OCI-LY7 (cell line): ENCODE measurements at regions not wholly inside any gene's neighbourhood (a gene's known extent, or its start where the extent isn't known, plus 50 kb on each side); places are given as distances from the start of the nearest gene placed in this dataset.
"Not testable (repeated sequence)": the region's sequence is repeated elsewhere in the genome, so short reads cannot be mapped to it uniquely, and the experiment has no call there.

ENCODE experiments used
- BruUV-seq: library from RNA; stranded (reverse); fragments of 400-500 nt; replicated peaks from 2 replicates; lab custom pipeline; 2021; lab: Mats Ljungman, UMichigan
- CTCF ChIA-PET: fragments of 300-600 bp; sonication (Branson Sonifier 250); formaldehyde crosslinking; loops from one replicate; lab custom pipeline; 2022; ENCODE audit warnings: antibody characterized with exemption; ENCODE audit not compliant: unreplicated experiment; lab: Charles Lee
- POLR2A ChIA-PET: fragments of 300-600 bp; sonication (Branson Sonifier 250); formaldehyde crosslinking; loops from one replicate; lab custom pipeline; 2022; ENCODE audit warnings: antibody characterized with exemption; lab: Charles Lee
- DNase-seq: peaks from one replicate; pipeline ENCODE4 v3.0.0-alpha.2; 2015; ENCODE audit warnings: low spot score
- H2AFZ ChIP-seq: fragments of 200-600 bp; sonication (generic), shearing (Covaris generic); 2 replicates; pipeline ENCODE4 v1.6.1; 2014; ENCODE audit warnings: mild to moderate bottlenecking, antibody characterized with exemption, low read length, moderate library complexity
- H3K27ac ChIP-seq: fragments of 200-600 bp; sonication (generic); 2 replicates; pipeline ENCODE4 v1.5.1; 2014; ENCODE audit warnings: mixed run types, low read depth, mild to moderate bottlenecking, moderate library complexity, low read length, inconsistent platforms; ENCODE audit not compliant: poor library complexity, severe bottlenecking
- H3K36me3 ChIP-seq: fragments of 200-600 bp; sonication (generic); 2 replicates; pipeline ENCODE4 v1.6.1; 2014; ENCODE audit warnings: mild to moderate bottlenecking, antibody characterized with exemption, low read length, moderate library complexity, mixed read lengths; ENCODE audit not compliant: insufficient read depth
- H3K4me1 ChIP-seq: fragments of 200-600 bp; sonication (generic); 2 replicates; pipeline ENCODE4 v1.5.1; 2014; ENCODE audit warnings: mild to moderate bottlenecking, low read length; ENCODE audit not compliant: insufficient read depth, poor library complexity, severe bottlenecking
- H3K4me2 ChIP-seq: fragments of 200-600 bp; sonication (generic); 2 replicates; pipeline ENCODE4 v1.6.1; 2014; ENCODE audit warnings: mild to moderate bottlenecking, low read length
- H3K4me3 ChIP-seq: fragments of 200-600 bp; sonication (generic); 2 replicates; pipeline ENCODE4 v1.5.1; 2014; ENCODE audit warnings: mild to moderate bottlenecking, low read depth, low read length; ENCODE audit not compliant: poor library complexity, severe bottlenecking
- H3K79me2 ChIP-seq: fragments of 200-600 bp; sonication (generic); 2 replicates; pipeline ENCODE4 v1.6.1; 2016; ENCODE audit warnings: low read depth, mild to moderate bottlenecking, low read length, moderate library complexity, mixed read lengths; ENCODE audit not compliant: insufficient read depth
- H3K9me2 ChIP-seq: fragments of 200-600 bp; sonication (generic); 2 replicates; pipeline ENCODE4 v1.6.1; 2016; ENCODE audit warnings: mild to moderate bottlenecking, low read length, mixed read lengths; ENCODE audit not compliant: insufficient read depth
- H3K9me3 ChIP-seq: fragments of 200-600 bp; sonication (generic); 2 replicates; pipeline ENCODE4 v1.6.1; 2014; ENCODE audit warnings: mild to moderate bottlenecking, mixed run types, low read length, mixed read lengths
- H4K20me1 ChIP-seq: fragments of 200-600 bp; sonication (generic); 2 replicates; pipeline ENCODE4 v1.6.1; 2014; ENCODE audit warnings: mild to moderate bottlenecking, antibody characterized with exemption, low read length, moderate library complexity, mixed read lengths; ENCODE audit not compliant: insufficient read depth
- CTCF ChIP-seq: fragments of 200-600 bp; sonication (generic); conservative IDR thresholded peaks from 2 replicates; pipeline ENCODE4 v1.5.1; 2014; ENCODE audit warnings: mild to moderate bottlenecking, antibody characterized with exemption, low read length, moderate library complexity, mixed read lengths
- EZH2phosphoT487 ChIP-seq: fragments of 200-600 bp; sonication (generic); IDR thresholded peaks from 2 replicates; pipeline ENCODE4 v1.6.1; 2018; ENCODE audit warnings: low read depth, borderline replicate concordance, mild to moderate bottlenecking, mixed run types, antibody characterized with exemption, low read length, moderate library complexity, mixed read lengths
- intact Hi-C: fragments of 100-400 bp; cut with micrococcal nuclease; formaldehyde crosslinking; loops from one replicate; pipeline ENCODE4 v1.10.0; 2022; ENCODE audit not compliant: unreplicated experiment

GRCh38 chr21:39073063-39073462 is 110.2 kb downstream of the PSMG1 start:
- Histone ChIP-seq H3K4me1 (no peaks in the 10 kb centered on the region), H3K79me2 (no peaks in the 10 kb centered on the region), H3K4me2 (no peak overlapping the region), H4K20me1 (no peaks in the 10 kb centered on the region), H3K36me3 (no peaks in the 10 kb centered on the region), H3K4me3 (no peak overlapping the region), H3K9me3 (no peaks in the 10 kb centered on the region), H3K27ac (no peak overlapping the region), H2AFZ (no peak overlapping the region), H3K9me2 (no peaks in the 10 kb centered on the region)
- DNase-seq: no peak
- TF ChIP-seq EZH2phosphoT487 (no peak), CTCF (no peak)
- no TSS peak for BruUV-seq
- CTCF ChIA-PET: no interaction called here
- intact Hi-C loops: no loop called here
- POLR2A ChIA-PET: no interaction called here

- BruUV-seq: no TSS peak
- no peaks in the 10 kb centered on the region for H3K4me1 ChIP-seq
- no peaks in the 10 kb centered on the region for H3K36me3 ChIP-seq
- CTCF ChIA-PET: no interaction called here
- no peak overlapping the region for H3K4me2 ChIP-seq
- POLR2A ChIA-PET: interaction anchor here (0.5 to 1.0 kb wide), 2 partner anchors 22 to 677 kb away, joined by 3 read pairs; no protein-coding TSS in a partner anchor
- no peak overlapping the region for H2AFZ ChIP-seq
- intact Hi-C loops: no loop called here
- H3K79me2 ChIP-seq: no peaks in the 10 kb centered on the region
- no peak for DNase-seq
- no peak overlapping the region for H3K4me3 ChIP-seq
- no peaks in the 10 kb centered on the region for H3K9me3 ChIP-seq
- TF ChIP-seq EZH2phosphoT487 (no peak), CTCF (no peak)
- no peaks in the 10 kb centered on the region for H3K9me2 ChIP-seq
- H3K27ac ChIP-seq: no peak overlapping the region
- no peaks in the 10 kb centered on the region for H4K20me1 ChIP-seq
These were observed 110.8 kb downstream of the PSMG1 start for GRCh38 chr21:39072468-39072867.

GRCh38 chr21:39071623-39072214 is 111.5 kb downstream of the PSMG1 start:
- no peak overlapping the region for H3K27ac ChIP-seq
- no peaks in the 10 kb centered on the region for H3K9me3 ChIP-seq
- DNase-seq: no peak
- H3K79me2 ChIP-seq: no peaks in the 10 kb centered on the region
- H2AFZ ChIP-seq: no peak overlapping the region
- POLR2A ChIA-PET: interaction anchor here (0.5 to 1.0 kb wide), 2 partner anchors 21 to 678 kb away, joined by 3 read pairs; no protein-coding TSS in a partner anchor
- CTCF ChIA-PET: no interaction called here
- H3K4me1 ChIP-seq: no peaks in the 10 kb centered on the region
- H3K36me3 ChIP-seq: no peaks in the 10 kb centered on the region
- intact Hi-C loops: no loop called here
- H3K9me2 ChIP-seq: no peaks in the 10 kb centered on the region
- no peaks in the 10 kb centered on the region for H4K20me1 ChIP-seq
- no peak for TF ChIP-seq EZH2phosphoT487
- no peak for TF ChIP-seq CTCF
- BruUV-seq: no TSS peak
- H3K4me3 ChIP-seq: no peak overlapping the region
- no peak overlapping the region for H3K4me2 ChIP-seq

GRCh38 chr21:39069856-39070255 is 113.4 kb downstream of the PSMG1 start:
- H3K4me3 ChIP-seq, H3K27ac ChIP-seq, DNase-seq, H3K36me3 ChIP-seq, BruUV-seq, H3K9me3 ChIP-seq, H4K20me1 ChIP-seq, H3K9me2 ChIP-seq, H3K4me2 ChIP-seq, POLR2A ChIA-PET, CTCF ChIA-PET, H3K79me2 ChIP-seq, H2AFZ ChIP-seq, H3K4me1 ChIP-seq, intact Hi-C loops: not testable (repeated sequence)
